Neural cell (in vitro differentiated cells): ENCODE measurements at regions not wholly inside any gene's neighbourhood (a gene's known extent, or its start where the extent isn't known, plus 50 kb on each side); places are given as distances from the start of the nearest gene placed in this dataset.

Source experiments
- H2AFZ ChIP-seq: fragments of 200-600, 300-800 bp; sonication (generic), shearing (Covaris generic); 2 replicates; pipeline ENCODE4 v1.6.0; 2014; ENCODE audit warnings: low read depth, mild to moderate bottlenecking, antibody characterized with exemption, low read length, moderate library complexity
- H3F3A ChIP-seq: fragments of 200-600 bp; shearing (Covaris generic); 2 replicates; pipeline ENCODE4 v1.6.1; 2016; ENCODE audit warnings: mild to moderate bottlenecking, moderate library complexity, mixed read lengths, antibody characterized with exemption, low read length; ENCODE audit not compliant: insufficient read depth, poor library complexity, severe bottlenecking
- H3K27ac ChIP-seq: fragments of 200-600, 300-800 bp; sonication (generic), shearing (Covaris generic); 2 replicates; pipeline ENCODE4 v1.5.1; 2014; ENCODE audit warnings: mild to moderate bottlenecking, low read length, moderate library complexity
- H3K27me3 ChIP-seq: fragments of 300-800, 200-600 bp; sonication (generic), shearing (Covaris generic); 2 replicates; pipeline ENCODE4 v1.6.0; 2014; ENCODE audit warnings: mild to moderate bottlenecking, low read depth, low read length, moderate library complexity; ENCODE audit not compliant: insufficient read depth
- H3K36me3 ChIP-seq: fragments of 300-800, 200-600 bp; sonication (generic), shearing (Covaris generic); 2 replicates; pipeline ENCODE4 v1.5.1; 2014; ENCODE audit warnings: mild to moderate bottlenecking, antibody characterized with exemption, low read length, moderate library complexity; ENCODE audit not compliant: insufficient read depth
- H3K4me2 ChIP-seq: fragments of 300-800, 200-600 bp; sonication (generic), shearing (Covaris generic); 2 replicates; pipeline ENCODE4 v1.6.0; 2014; ENCODE audit warnings: mild to moderate bottlenecking, low read length
- H3K4me3 ChIP-seq: fragments of 300-800, 200-600 bp; sonication (generic), shearing (Covaris generic); 2 replicates; pipeline ENCODE4 v1.5.1; 2014; ENCODE audit warnings: mild to moderate bottlenecking, low read length, moderate library complexity
- H3K79me2 ChIP-seq: fragments of 200-600 bp; shearing (Covaris generic); replicated peaks from 2 replicates; pipeline ENCODE4 v1.6.0; 2014; ENCODE audit warnings: mild to moderate bottlenecking, low read length, moderate library complexity; ENCODE audit not compliant: insufficient read depth
- H3K9ac ChIP-seq: fragments of 300-800, 200-600 bp; sonication (generic), shearing (Covaris generic); 2 replicates; pipeline ENCODE4 v1.6.1; 2016; ENCODE audit warnings: mild to moderate bottlenecking, low read length, mixed read lengths
- H3K9me2 ChIP-seq: fragments of 200-600 bp; shearing (Covaris generic); 2 replicates; pipeline ENCODE4 v1.6.1; 2016; ENCODE audit warnings: mild to moderate bottlenecking, low read length, mixed read lengths; ENCODE audit not compliant: insufficient read depth
- H3K9me3 ChIP-seq: fragments of 200-600, 300-800 bp; sonication (generic), shearing (Covaris generic); 2 replicates; pipeline ENCODE4 v1.6.1; 2016; ENCODE audit warnings: mild to moderate bottlenecking, mixed run types, low read length, moderate library complexity, mixed read lengths
- H4K20me1 ChIP-seq: fragments of 200-600 bp; shearing (Covaris generic); 2 replicates; pipeline ENCODE4 v1.6.1; 2016; ENCODE audit warnings: mild to moderate bottlenecking, mixed run types; ENCODE audit not compliant: insufficient read depth
- CTCF ChIP-seq: fragments of 450-650 bp; IDR thresholded peaks from 2 replicates; pipeline ENCODE4 v1.5.1; 2014; ENCODE audit warnings: antibody characterized with exemption, mild to moderate bottlenecking, moderate library complexity; ENCODE audit not compliant: poor library complexity, severe bottlenecking
- EP300 ChIP-seq: fragments of 450-650 bp; conservative IDR thresholded peaks from 2 replicates; pipeline ENCODE4 v1.6.1; 2014; ENCODE audit warnings: antibody characterized with exemption, mild to moderate bottlenecking, moderate library complexity; ENCODE audit not compliant: poor library complexity, severe bottlenecking
- EZH2 ChIP-seq: fragments of 200-600, 300-800 bp; shearing (Covaris generic), sonication (generic); IDR thresholded peaks from 2 replicates; pipeline ENCODE4 v1.6.1; 2014; ENCODE audit warnings: antibody characterized with exemption, low read length, borderline replicate concordance, mild to moderate bottlenecking; ENCODE audit not compliant: insufficient read depth, poor library complexity, severe bottlenecking
- MXI1 ChIP-seq: fragments of 450-650 bp; conservative IDR thresholded peaks from 2 replicates; pipeline ENCODE4 v1.6.1; 2014; ENCODE audit warnings: antibody characterized with exemption, mild to moderate bottlenecking; ENCODE audit not compliant: poor library complexity, severe bottlenecking
- POLR2AphosphoS5 ChIP-seq: IDR thresholded peaks from 2 replicates; pipeline ENCODE4 v1.6.1; 2012
- RAD21 ChIP-seq: fragments of 450-650 bp; conservative IDR thresholded peaks from 2 replicates; pipeline ENCODE4 v1.6.1; 2014; ENCODE audit warnings: antibody characterized with exemption, mild to moderate bottlenecking, moderate library complexity
- REST ChIP-seq: IDR thresholded peaks from 2 replicates; pipeline ENCODE4 v1.6.1; 2012; ENCODE audit warnings: borderline replicate concordance
- SMC3 ChIP-seq: fragments of 450-650 bp; conservative IDR thresholded peaks from 2 replicates; pipeline ENCODE4 v1.6.1; 2014; ENCODE audit warnings: antibody characterized with exemption, mild to moderate bottlenecking, moderate library complexity; ENCODE audit not compliant: poor library complexity
- TAF1 ChIP-seq: IDR thresholded peaks from 2 replicates; pipeline ENCODE4 v1.6.1; 2012; ENCODE audit warnings: low read depth

GRCh38 chr2:126817172-126817571 is 81.5 kb upstream of the TEX51 start:
- Histone ChIP-seq H3K27me3 (no peaks in the 10 kb centered on the region), H3K4me3 (no peak overlapping the region), H3K9me3 (no peaks in the 10 kb centered on the region), H3K4me2 (no peak overlapping the region), H2AFZ (no peak overlapping the region), H3K9me2 (no peaks in the 10 kb centered on the region), H3K9ac (no peak overlapping the region), H3K36me3 (no peaks in the 10 kb centered on the region), H4K20me1 (no peaks in the 10 kb centered on the region), H3K79me2 (no peaks in the 10 kb centered on the region), H3K27ac (no peak overlapping the region), H3F3A (no peaks in the 10 kb centered on the region)
- TF ChIP-seq TAF1 (no peak), POLR2AphosphoS5 (no peak), SMC3 (no peak), EP300 (no peak), RAD21 (no peak)

- H3K27ac ChIP-seq, result no peak overlapping the region
- no peaks in the 10 kb centered on the region for H3K27me3 ChIP-seq
- H2AFZ ChIP-seq, result no peak overlapping the region
- H4K20me1 ChIP-seq, result no peaks in the 10 kb centered on the region
- no peaks in the 10 kb centered on the region for H3K9me2 ChIP-seq
- no peaks in the 10 kb centered on the region for H3F3A ChIP-seq
- H3K9me3 ChIP-seq, result no peaks in the 10 kb centered on the region
- H3K9ac ChIP-seq, result no peak overlapping the region
- H3K4me2 ChIP-seq, result no peak overlapping the region
- H3K79me2 ChIP-seq, result no peaks in the 10 kb centered on the region
- no peak overlapping the region for H3K4me3 ChIP-seq
- H3K36me3 ChIP-seq, result no peaks in the 10 kb centered on the region
- TF ChIP-seq RAD21 (no peak), REST (no peak), TAF1 (no peak), EP300 (no peak), SMC3 (no peak), EZH2 (no peak), POLR2AphosphoS5 (no peak), CTCF (no peak), MXI1 (no peak)
These were observed 76.6 kb upstream of the TEX51 start for GRCh38 chr2:126822115-126822514.

GRCh38 chr2:126822921-126823320 is 75.8 kb upstream of the TEX51 start:
- no peak overlapping the region for H3K4me3 ChIP-seq
- H3K9me3 ChIP-seq, result no peaks in the 10 kb centered on the region
- no peaks in the 10 kb centered on the region for H3K79me2 ChIP-seq
- TF ChIP-seq MXI1 (no peak), REST (no peak), RAD21 (no peak), POLR2AphosphoS5 (no peak), EP300 (no peak)
- no peak overlapping the region for H2AFZ ChIP-seq
- H3K4me2 ChIP-seq, result no peak overlapping the region
- H3K27me3 ChIP-seq, result no peaks in the 10 kb centered on the region
- H3K27ac ChIP-seq, result no peak overlapping the region
- H3K9ac ChIP-seq, result no peak overlapping the region
- H3K9me2 ChIP-seq, result no peaks in the 10 kb centered on the region
- H3K36me3 ChIP-seq, result no peaks in the 10 kb centered on the region
- H3F3A ChIP-seq, result no peaks in the 10 kb centered on the region
- H4K20me1 ChIP-seq, result no peaks in the 10 kb centered on the region
